Peyer's patch (tissue), 4 donors: ENCODE measurements at regions not wholly inside any gene's neighbourhood (a gene's known extent, or its start where the extent isn't known, plus 50 kb on each side); places are given as distances from the start of the nearest gene placed in this dataset.

Experiments
- DNase-seq, 3 donors: peaks; one replicate each; pipeline ENCODE4 v3.0.0-alpha.2; 2017 to 2019
- H3K27ac ChIP-seq, 4 donors: fragments of 200-600 bp; sonication (generic); one replicate each; pipeline ENCODE4 v1.5.1; 2016 to 2019
- H3K27me3 ChIP-seq, 2 donors: fragments of 200-600 bp; sonication (generic); one replicate each; pipeline ENCODE4 v1.5.1; 2019
- H3K36me3 ChIP-seq, 3 donors: fragments of 200-600 bp; sonication (generic); one replicate each; pipeline ENCODE4 v1.5.1; 2016 to 2019
- H3K4me1 ChIP-seq, 4 donors: fragments of 200-600 bp; sonication (generic); one replicate each; pipeline ENCODE4 v1.5.1; 2016 to 2019
- H3K4me3 ChIP-seq, 4 donors: fragments of 200-600 bp; sonication (generic); 1 replicate in 3 of 4; 2 replicates in 1 of 4; pipeline ENCODE4 v1.5.1; 2016 to 2019; ENCODE audit warnings: mild to moderate bottlenecking in 1 of 4
- H3K9me3 ChIP-seq, 4 donors: fragments of 200-600 bp; sonication (generic); one replicate each; pipeline ENCODE4 v1.5.1; 2016 to 2019; ENCODE audit warnings: mild to moderate bottlenecking in 1 of 4
- CTCF ChIP-seq, 6 experiments: fragments of 450-650 bp in 4 of 6; fragments of 200-600 bp in 2 of 6; sonication (generic) in 1 of 6; IDR thresholded peaks; one replicate each; pipeline ENCODE4 v1.5.1; 2017 to 2019; ENCODE audit warnings: antibody characterized with exemption in 6 of 6, mild to moderate bottlenecking in 3 of 6, moderate library complexity in 1 of 6
- POLR2A ChIP-seq, 2 donors: fragments of 450-650 bp; IDR thresholded peaks; one replicate each; pipeline ENCODE4 v1.5.1; 2017; ENCODE audit warnings: antibody characterized with exemption in 2 of 2, mild to moderate bottlenecking in 2 of 2, moderate library complexity in 2 of 2

- Histone ChIP-seq H3K36me3 (no peaks in the 10 kb centered on the region), H3K27ac (no peak overlapping the region), H3K4me1 (no peaks in the 10 kb centered on the region), H3K9me3 (no peaks in the 10 kb centered on the region), H3K27me3 (no peaks in the 10 kb centered on the region), H3K4me3 (no peak overlapping the region)
- no peak for DNase-seq
- TF ChIP-seq CTCF (IDR thresholded peaks at IDR 0.05): no peak
Observed at GRCh38 chr2:4745056-4745991, 946.9 kb upstream of the SOX11 start.

GRCh38 chr2:4753721-4754120 lies 938.5 kb upstream of the SOX11 start:
- H3K9me3 ChIP-seq: peaks cover 0 to 7% (median 0%) of the 10 kb centered on the region in 4 donors
- no peak for DNase-seq
- TF ChIP-seq POLR2A (IDR thresholded peaks at IDR 0.05): no peak
- no peak for TF ChIP-seq CTCF (IDR thresholded peaks at IDR 0.05)
- H3K4me1 ChIP-seq: no peaks in the 10 kb centered on the region
- H3K27ac ChIP-seq: no peak overlapping the region
- H3K36me3 ChIP-seq: no peaks in the 10 kb centered on the region
- H3K4me3 ChIP-seq: no peak overlapping the region
- H3K27me3 ChIP-seq: no peaks in the 10 kb centered on the region

- no peak overlapping the region for H3K4me3 ChIP-seq
Observed at GRCh38 chr2:4762951-4763376, 929.2 kb upstream of the SOX11 start.

GRCh38 chr2:4765787-4766530 lies 926.2 kb upstream of the SOX11 start:
- TF ChIP-seq POLR2A (IDR thresholded peaks at IDR 0.05): no peak
- no peak for TF ChIP-seq CTCF (IDR thresholded peaks at IDR 0.05)
- Histone ChIP-seq H3K27ac (no peak overlapping the region), H3K9me3 (peaks cover 0 to 3% (median 0%) of the 10 kb centered on the region in 4 donors), H3K4me1 (no peaks in the 10 kb centered on the region), H3K27me3 (no peaks in the 10 kb centered on the region), H3K4me3 (no peak overlapping the region), H3K36me3 (no peaks in the 10 kb centered on the region)
- DNase-seq: no peak

More at GRCh38 chr2:4762951-4763376, 929.2 kb upstream of the SOX11 start:
- H3K9me3 ChIP-seq: peaks cover 0 to 3% (median 0%) of the 10 kb centered on the region in 4 donors
- no peaks in the 10 kb centered on the region for H3K4me1 ChIP-seq
- no peak for DNase-seq
- H3K27me3 ChIP-seq: no peaks in the 10 kb centered on the region
- H3K36me3 ChIP-seq: no peaks in the 10 kb centered on the region
- TF ChIP-seq CTCF (IDR thresholded peaks at IDR 0.05) (no peak), POLR2A (IDR thresholded peaks at IDR 0.05) (no peak)
- no peak overlapping the region for H3K27ac ChIP-seq

GRCh38 chr2:4775668-4776067 lies 916.5 kb upstream of the SOX11 start:
- Histone ChIP-seq H3K36me3 (no peaks in the 10 kb centered on the region), H3K27me3 (no peaks in the 10 kb centered on the region), H3K4me1 (no peaks in the 10 kb centered on the region), H3K4me3 (no peak overlapping the region), H3K9me3 (no peaks in the 10 kb centered on the region), H3K27ac (no peak overlapping the region)
- no peak for TF ChIP-seq POLR2A (IDR thresholded peaks at IDR 0.05)
- TF ChIP-seq CTCF (IDR thresholded peaks at IDR 0.05): no peak
- DNase-seq: no peak
